CD4-positive, alpha-beta T cell treated with Interleukin-15 for 4 hours (primary cell): ENCODE measurements at regions not wholly inside any gene's neighbourhood (a gene's known extent, or its start where the extent isn't known, plus 50 kb on each side); places are given as distances from the start of the nearest gene placed in this dataset.

Experiments used
- DNase-seq: peaks from one replicate; pipeline ENCODE4 v3.0.0-alpha.2; 2020; ENCODE audit warnings: low spot score

- no peak for DNase-seq
These were observed 405.5 kb downstream of the EFNB2 start for GRCh38 chr13:106129993-106130392.

- DNase-seq, result no peak
These were observed 406.2 kb downstream of the EFNB2 start for GRCh38 chr13:106129273-106129672.

GRCh38 chr13:106122234-106122633 lies 413.2 kb downstream of the EFNB2 start:
- no peak for DNase-seq

GRCh38 chr13:106121173-106121754 lies 414.2 kb downstream of the EFNB2 start:
- DNase-seq, result no peak

DNA sequence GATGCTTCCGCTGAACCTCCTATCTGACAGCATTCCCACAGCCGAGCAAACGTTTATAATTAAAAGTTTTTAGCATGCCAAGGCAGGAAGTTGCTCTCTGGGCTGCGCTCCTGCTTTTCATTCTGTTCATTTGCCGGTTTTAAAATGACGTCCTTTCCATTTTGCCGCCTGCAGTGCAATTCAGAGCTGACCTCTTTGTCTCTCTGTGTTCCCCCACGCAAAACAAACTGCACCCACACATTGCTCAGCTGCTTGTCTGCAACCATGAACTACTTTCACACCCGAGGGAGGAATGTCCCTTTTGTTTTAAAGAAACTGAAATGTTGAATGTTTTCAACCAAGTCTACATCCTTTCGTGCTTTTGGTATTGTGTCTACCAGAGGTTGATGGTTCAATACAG lies 416.5 kb downstream of the EFNB2 start:
- DNase-seq, result no peak

DNA sequence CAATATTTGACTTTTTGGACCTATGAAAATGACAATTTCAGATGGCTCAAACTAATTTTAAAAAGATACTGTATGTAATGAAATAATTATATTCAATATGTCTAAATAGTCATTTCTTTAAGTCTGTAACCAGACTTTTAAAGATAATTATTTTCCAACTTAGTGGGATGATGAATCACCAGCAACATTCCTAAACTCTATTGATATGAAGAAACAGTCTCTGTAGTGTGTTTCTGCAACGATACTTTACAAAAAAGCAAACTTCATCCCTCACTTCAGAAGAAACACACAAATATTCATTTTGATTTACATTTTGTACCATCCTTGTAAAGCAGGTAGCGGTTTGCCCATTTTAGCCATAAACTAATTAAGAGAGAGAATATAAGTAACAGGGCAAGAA lies 417.4 kb downstream of the EFNB2 start:
- no peak for DNase-seq

DNA sequence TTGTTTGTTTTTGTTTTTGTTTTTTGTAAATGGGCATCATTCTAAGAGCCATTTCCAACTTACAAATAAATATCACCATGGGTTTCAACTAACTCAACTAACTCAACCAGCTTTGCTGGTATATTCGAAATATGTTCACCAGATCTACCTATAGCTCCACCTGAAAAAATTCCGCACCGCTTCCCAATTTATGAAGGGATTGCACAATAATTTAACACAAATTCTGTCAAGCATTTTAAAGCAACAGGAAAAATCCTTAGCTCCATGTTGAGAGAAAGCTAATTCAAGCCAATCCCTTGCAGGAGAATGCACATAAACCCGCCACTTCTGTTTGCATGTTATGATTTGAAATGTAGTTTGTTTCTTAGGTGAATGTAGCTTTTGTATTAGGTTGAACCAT lies 417.8 kb downstream of the EFNB2 start:
- DNase-seq, result no peak

- no peak for DNase-seq
These were observed 418.4 kb downstream of the EFNB2 start for GRCh38 chr13:106117035-106117434.

DNA sequence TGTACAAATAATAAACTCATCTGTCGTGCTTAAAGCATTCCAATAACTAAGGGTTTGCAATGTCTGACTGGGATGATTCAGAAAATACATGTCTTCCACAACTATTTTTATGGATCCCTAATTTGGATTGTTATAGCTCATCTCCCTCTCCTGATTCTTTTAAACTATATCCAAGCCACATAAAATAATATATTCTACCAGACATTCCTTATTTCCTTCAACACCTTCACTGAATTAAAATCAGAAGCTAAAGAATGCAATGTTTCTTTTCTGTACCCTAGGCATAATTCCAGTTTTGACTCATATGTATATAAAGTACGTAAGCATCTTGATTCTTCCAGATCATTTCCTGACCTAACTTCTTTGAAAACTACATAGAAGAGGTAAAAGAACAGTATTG lies 420.4 kb downstream of the EFNB2 start:
- DNase-seq, result no peak

DNA sequence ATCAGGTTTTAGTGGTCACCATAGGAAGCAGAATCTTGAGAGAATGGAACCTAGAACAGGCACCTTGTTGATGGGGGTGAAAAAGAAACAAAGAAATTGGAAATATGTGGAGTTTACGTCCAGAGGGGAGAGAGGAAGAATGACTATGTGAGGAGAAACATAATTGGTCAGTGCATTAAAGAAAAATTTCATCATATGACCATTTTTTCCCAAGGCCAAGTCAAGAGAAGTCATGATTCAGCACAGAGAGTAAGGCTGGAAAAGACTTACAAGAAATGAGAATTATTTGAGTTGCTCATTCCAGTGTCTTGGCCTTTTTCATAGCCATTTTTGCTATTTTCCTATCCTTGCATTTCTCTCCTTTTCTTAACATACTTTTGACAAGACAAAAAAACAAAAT lies 421.7 kb downstream of the EFNB2 start:
- DNase-seq, result no peak

DNA sequence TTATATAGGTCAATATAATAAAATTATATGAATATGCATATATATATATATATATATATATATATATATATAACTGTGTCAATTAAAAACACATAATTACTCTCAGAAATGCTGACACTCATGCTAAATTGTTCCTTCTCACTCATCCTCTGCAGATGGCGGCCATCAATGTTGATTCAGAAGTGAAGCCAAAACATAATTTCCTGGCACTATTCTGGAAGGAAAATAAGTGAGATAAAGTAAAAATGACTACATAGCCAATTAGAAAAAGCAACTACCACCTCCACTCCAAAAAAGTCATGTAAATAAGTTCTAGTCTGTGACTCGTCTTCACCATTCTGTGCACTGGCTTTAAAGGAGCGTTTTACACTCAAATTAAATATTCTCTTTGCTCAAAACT lies 423.3 kb downstream of the EFNB2 start:
- no peak for DNase-seq

DNA sequence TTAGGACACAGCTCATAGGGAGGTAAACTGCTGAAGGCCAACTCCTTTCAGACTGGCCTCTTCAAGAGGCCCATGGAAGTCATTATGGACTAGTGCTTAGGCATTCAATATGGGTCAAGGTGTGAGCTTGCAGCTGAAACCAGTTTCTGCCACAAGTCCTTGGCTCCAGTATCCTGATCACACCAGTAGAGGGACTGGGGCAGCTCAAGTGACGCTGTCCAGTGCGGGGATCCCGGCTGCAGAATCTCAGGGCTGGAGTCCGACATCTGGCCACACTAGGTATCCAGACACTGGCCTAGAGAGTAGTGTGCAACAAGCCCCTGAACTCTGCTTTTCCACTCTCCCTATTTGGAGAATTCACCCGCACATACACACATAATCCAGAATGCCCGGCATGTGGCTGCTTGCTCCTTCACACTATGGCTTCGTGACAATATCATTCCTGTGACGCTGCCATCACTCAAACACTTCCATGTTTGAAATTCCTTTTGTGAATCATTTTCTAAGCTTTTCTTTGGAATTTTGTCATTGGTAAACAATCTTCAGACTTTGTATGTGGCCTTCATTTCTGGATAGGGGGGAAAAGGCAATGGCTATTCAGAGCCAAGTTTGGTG lies 425.1 kb downstream of the EFNB2 start:
- DNase-seq, result no peak

GRCh38 chr13:106109391-106109791 lies 426.1 kb downstream of the EFNB2 start:
- DNase-seq, result no peak

DNA sequence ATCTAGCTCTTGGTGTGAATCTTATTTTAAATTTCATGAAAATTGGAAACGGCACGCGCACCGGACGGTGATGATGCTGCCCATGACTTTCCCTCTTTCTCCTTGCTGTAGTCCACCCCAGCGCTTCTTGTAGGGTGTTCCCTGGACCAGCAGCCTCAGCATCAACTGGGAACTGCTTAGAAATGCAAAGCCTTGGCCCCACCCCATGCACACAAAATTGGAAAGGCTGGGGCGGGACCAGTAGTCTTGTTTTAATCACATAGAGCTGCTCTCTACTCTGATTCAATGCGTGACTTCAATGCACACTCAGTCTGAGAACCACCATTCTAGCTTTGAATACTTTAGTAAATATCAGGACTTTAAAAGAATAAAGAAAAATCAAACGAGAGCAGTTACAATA lies 427.1 kb downstream of the EFNB2 start:
- DNase-seq, result no peak

GRCh38 chr13:106107061-106107460 lies 428.4 kb downstream of the EFNB2 start:
- no peak for DNase-seq

GRCh38 chr13:106105153-106105552 lies 430.3 kb downstream of the EFNB2 start:
- DNase-seq, result no peak

DNA sequence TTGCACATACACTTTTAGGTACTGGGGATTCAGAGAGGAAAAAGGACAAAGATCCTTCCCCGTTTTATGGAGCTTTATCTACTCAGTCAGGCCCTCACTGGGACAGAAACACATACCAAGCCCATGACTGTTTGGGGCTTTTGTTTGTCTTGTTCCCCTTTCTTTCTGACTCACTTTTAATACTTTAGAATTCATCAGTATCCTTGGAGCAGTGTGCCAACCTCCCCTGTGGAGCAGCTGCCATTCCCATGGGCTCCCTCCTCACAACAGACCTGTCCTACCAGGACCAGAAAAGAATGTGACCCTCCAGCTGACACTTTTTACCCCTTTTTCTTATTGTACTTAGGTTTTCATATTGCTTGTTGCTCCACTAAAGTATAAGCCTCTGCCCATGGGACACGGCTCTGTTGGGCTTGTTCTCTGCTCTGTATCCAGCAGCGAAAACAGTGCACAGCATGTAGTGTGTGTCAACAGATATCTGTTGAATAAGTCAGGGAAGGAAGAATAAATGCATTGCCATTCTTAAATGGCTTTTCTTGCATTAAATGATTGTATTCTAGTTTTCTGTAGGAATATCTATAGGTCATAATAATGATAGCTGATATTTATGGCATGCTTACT lies 431.1 kb downstream of the EFNB2 start:
- DNase-seq, result no peak

DNA sequence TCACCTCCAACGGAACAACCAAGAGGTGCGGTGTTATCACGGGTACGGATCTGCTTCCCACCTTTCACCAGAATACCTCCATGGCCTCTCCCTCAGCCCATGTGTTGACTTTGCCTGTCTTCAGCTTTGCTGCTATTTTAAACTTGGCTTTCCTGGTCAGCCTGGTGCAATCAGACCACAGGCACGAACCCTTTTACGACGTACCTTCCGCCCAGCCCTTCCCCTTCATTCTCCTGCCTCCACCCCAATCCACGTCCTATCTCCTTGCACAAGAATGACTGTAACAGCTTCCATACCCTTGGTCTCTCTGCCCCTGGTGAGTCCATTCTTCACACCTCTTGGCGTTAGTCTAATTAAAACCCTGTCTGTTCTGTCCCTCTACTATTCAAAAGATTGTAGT lies 431.7 kb downstream of the EFNB2 start:
- DNase-seq, result no peak

DNA sequence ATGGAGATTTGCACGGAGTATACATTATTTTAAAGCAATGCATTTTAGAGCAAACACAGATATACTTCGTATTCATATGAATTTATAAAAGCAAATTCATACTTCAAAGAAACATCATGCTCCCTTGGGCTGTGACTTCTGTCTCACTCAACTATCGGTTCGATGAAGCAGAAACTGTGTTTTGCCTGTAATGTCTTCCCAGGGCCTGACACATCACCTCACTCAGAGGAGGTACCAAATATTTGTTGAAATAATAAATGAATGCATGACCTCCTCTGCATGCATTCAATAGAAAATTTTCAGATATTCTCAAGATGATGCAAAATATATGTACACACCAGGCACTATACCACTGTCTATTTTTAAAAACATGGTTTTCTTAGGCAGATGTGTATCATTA lies 432.7 kb downstream of the EFNB2 start:
- no peak for DNase-seq

- no peak for DNase-seq
These were observed 434.3 kb downstream of the EFNB2 start for GRCh38 chr13:106101201-106101600.

DNA sequence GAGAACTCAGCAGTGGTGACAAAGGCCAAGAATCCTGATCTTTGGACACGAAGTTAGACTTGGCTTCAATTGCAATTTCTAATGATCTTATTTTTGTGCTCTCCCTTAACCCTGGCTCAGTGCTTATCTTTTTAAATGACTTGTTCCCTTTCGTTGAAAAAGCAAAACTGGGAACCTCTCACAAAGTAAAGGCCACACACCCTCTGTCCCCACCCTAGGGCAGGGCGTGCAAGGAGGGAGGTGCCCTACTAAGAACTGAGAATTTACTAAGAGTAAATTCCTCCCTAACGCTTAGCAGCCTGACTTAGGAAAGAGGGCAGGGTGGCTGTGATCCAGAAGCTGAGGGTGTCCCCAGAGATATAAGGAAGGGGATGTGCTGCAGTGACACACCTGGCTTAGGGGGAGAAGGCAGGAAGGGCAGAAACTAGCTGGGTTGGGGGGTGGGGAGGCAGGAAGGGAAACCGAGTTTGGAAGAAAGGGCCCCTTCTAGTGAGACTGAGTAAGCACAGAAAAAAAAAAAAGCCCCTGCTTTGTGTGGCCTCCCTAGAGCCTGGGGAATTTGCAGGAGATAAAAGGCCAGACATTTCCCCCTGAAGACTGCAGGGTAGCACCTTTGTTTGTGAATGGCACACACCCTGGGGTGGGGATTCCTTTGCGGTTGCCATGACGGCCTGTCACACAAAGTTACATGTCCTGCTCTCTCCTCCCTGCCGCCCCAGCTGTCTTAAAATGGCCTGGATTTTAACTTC lies 435.1 kb downstream of the EFNB2 start:
- DNase-seq, result no peak

DNA sequence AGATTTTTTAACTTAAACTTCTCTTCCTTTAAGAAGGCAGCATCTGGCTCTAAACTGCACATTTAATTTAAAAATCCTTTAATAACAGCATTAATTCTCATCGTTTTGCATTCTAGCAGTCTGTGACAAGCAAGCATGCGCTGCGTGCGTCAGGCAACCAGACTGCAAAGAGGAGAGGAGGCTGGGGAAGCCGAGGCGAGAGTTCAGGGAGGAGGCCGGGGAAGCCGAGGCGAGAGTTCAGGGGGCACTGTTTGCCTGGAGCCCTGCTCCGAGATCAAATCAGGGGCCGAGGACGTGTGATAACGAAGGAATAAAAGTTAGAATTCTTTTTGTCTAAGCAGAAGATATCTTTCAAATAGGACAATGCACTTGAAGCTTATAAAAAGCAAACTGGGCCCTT lies 435.7 kb downstream of the EFNB2 start:
- no peak for DNase-seq

DNA sequence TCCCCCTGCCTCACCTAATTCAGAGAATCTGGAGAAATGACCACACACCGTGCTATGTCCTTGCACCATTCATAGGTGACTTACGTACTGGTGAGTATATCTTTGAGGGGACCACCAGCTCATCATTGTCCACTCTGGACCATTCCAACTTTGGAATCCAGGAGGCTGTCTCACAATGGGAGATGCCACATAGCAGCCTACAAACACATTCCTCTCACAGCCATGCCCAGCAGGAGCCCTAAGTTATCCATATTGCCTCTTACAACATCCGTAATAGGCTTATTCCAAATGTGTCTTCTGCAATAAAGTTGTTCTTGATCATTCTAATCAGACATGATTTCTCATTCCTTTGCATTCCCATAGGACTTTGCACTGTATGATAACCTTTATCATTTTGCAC lies 436.7 kb downstream of the EFNB2 start:
- DNase-seq, result no peak
